Panc1 (cell line): ENCODE measurements at regions not wholly inside any gene's neighbourhood (a gene's known extent, or its start where the extent isn't known, plus 50 kb on each side); places are given as distances from the start of the nearest gene placed in this dataset.

Experiments used
- ATAC-seq: fragments of 200-7000 bp; cut with Tn5 transposase; 2 replicates; pipeline ENCODE4 v1.9.1; 2020; ENCODE audit warnings: mild to moderate bottlenecking, moderate library complexity
- BruUV-seq: library from RNA; stranded (reverse); fragments of 400-500 nt; replicated peaks from 2 replicates; lab custom pipeline; 2021; lab: Mats Ljungman, UMichigan
- CTCF ChIA-PET: fragments of 300-600 bp; sonication (Branson Sonifier 250); formaldehyde crosslinking; loops from one replicate; lab custom pipeline; 2022; ENCODE audit warnings: antibody characterized with exemption; lab: Charles Lee
- POLR2A ChIA-PET: fragments of 300-600 bp; sonication (Branson Sonifier 250); formaldehyde crosslinking; loops from one replicate; lab custom pipeline; 2022; ENCODE audit warnings: antibody characterized with exemption; lab: Charles Lee
- DNase-seq: peaks from one replicate; pipeline ENCODE4 v3.0.0-alpha.2; 2010; ENCODE audit warnings: low read depth, low spot score
- H3K27ac ChIP-seq: 2 replicates; pipeline ENCODE4 v1.5.1; 2011; ENCODE audit warnings: mild to moderate bottlenecking, low read length, inconsistent platforms
- H3K27me3 ChIP-seq: fragments of 200-500 bp; sonication (Bioruptor generic); 2 replicates; pipeline ENCODE4 v1.6.0; 2014; ENCODE audit warnings: low read length, inconsistent platforms; ENCODE audit not compliant: control insufficient read depth, insufficient read depth
- H3K36me3 ChIP-seq: fragments of 200-500 bp; sonication (Bioruptor generic); 2 replicates; pipeline ENCODE4 v1.5.1; 2014; ENCODE audit warnings: inconsistent platforms, mild to moderate bottlenecking, low read length, moderate library complexity; ENCODE audit not compliant: control insufficient read depth, insufficient read depth
- H3K4me1 ChIP-seq: 2 replicates; pipeline ENCODE4 v1.5.1; 2011; ENCODE audit warnings: inconsistent platforms, mild to moderate bottlenecking, low read length, moderate library complexity; ENCODE audit not compliant: control insufficient read depth, insufficient read depth
- H3K4me3 ChIP-seq, 2 experiments: 2 replicates each; pipeline ENCODE4 v1.5.1; 2011 to 2012; ENCODE audit warnings: low read depth in 2 of 2, low read length in 2 of 2, mild to moderate bottlenecking in 2 of 2, inconsistent platforms in 1 of 2, moderate library complexity in 1 of 2
- H3K9me3 ChIP-seq: fragments of 200-500 bp; sonication (Bioruptor generic); 2 replicates; pipeline ENCODE4 v1.5.1; 2014; ENCODE audit warnings: low read depth, mild to moderate bottlenecking, inconsistent platforms, low read length, moderate library complexity; ENCODE audit not compliant: control insufficient read depth, insufficient read depth
- CTCF ChIP-seq: fragments of 450-650 bp; IDR thresholded peaks from 2 replicates; pipeline ENCODE4 v1.5.1; 2017; ENCODE audit warnings: mild to moderate bottlenecking
- POLR2AphosphoS5 ChIP-seq: IDR thresholded peaks from 2 replicates; pipeline ENCODE4 v1.6.1; 2012; ENCODE audit warnings: mild to moderate bottlenecking, low read depth, low read length, moderate library complexity
- REST ChIP-seq, 2 experiments: IDR thresholded peaks; 2 replicates each; pipeline ENCODE4 v1.6.1; 2011 to 2012; ENCODE audit warnings: low read depth in 2 of 2, control low read depth in 1 of 2, low read length in 1 of 2, mild to moderate bottlenecking in 1 of 2, moderate library complexity in 1 of 2; ENCODE audit not compliant: insufficient read depth in 1 of 2
- SIN3A ChIP-seq: IDR thresholded peaks from 2 replicates; pipeline ENCODE4 v1.6.1; 2012; ENCODE audit warnings: low read depth, mild to moderate bottlenecking, low read length, moderate library complexity, borderline replicate concordance; ENCODE audit not compliant: insufficient read depth
- TCF7L2 ChIP-seq: IDR thresholded peaks from 2 replicates; pipeline ENCODE4 v1.6.1; 2011; ENCODE audit warnings: mild to moderate bottlenecking, low read depth, low read length, inconsistent platforms
- in situ Hi-C: cut with HindIII; loops from 2 replicates; pipeline ENCODE4 v1.10.0; 2016; ENCODE audit warnings: low sequenced_read_pairs, low pct_unique_long_range_greater_than_20kb
- intact Hi-C: fragments of 100-400 bp; cut with micrococcal nuclease; formaldehyde crosslinking; loops from one replicate; pipeline ENCODE4 v1.10.0; 2022; ENCODE audit not compliant: unreplicated experiment

GRCh38 chr4:123555807-123556273, 159.2 kb downstream of the SPRY1 start:
- no peaks in the 10 kb centered on the region for H3K36me3 ChIP-seq
- TF ChIP-seq POLR2AphosphoS5 (no peak), CTCF (no peak)
- ChIA-PET CTCF (interaction anchor here (0.6 kb wide), 1 partner anchor 210 kb away, joined by 3 read pairs; no protein-coding TSS in a partner anchor), POLR2A (no interaction called here)
- peaks cover 36% of the 10 kb centered on the region for H3K4me1 ChIP-seq
- no TSS peak for BruUV-seq
- intact Hi-C loops, result no loop called here
- no peaks in the 10 kb centered on the region for H3K27me3 ChIP-seq
- no peaks in the 10 kb centered on the region for H3K9me3 ChIP-seq
- in situ Hi-C loops, result no loop called here
- ATAC-seq (peak; percentile 79), DNase-seq (no peak)
- H3K4me3 ChIP-seq, result no peak overlapping the region
- H3K27ac ChIP-seq, result peak overlapping the region; percentile 96

- TF ChIP-seq TCF7L2 (no peak), POLR2AphosphoS5 (no peak), SIN3A (no peak), CTCF (no peak), REST (IDR thresholded peaks at IDR 0.05; ENCODE audit: insufficient read depth in 1 of 2, low read depth in 2 of 2, low read length in 1 of 2) (no peak)
- ChIA-PET POLR2A (interaction anchor here (0.6 kb wide), 1 partner anchor 77 kb away, joined by 3 read pairs; no protein-coding TSS in a partner anchor), CTCF (no interaction called here)
- Histone ChIP-seq H3K36me3 (no peaks in the 10 kb centered on the region), H3K9me3 (no peaks in the 10 kb centered on the region), H3K27me3 (no peaks in the 10 kb centered on the region), H3K27ac (peak overlapping the region; percentile 96), H3K4me3 (no peak overlapping the region), H3K4me1 (peaks cover 38% of the 10 kb centered on the region)
- intact Hi-C loops (no loop called here), in situ Hi-C loops (no loop called here)
- no peak for ATAC-seq
- no peak for DNase-seq
- no TSS peak for BruUV-seq
Observed at GRCh38 chr4:123556526-123556925, 159.9 kb downstream of the SPRY1 start.
